ENCODE measurements at regions not wholly inside any gene's neighbourhood (a gene's known extent, or its start where the extent isn't known, plus 50 kb on each side); places are given as distances from the start of the nearest gene placed in this dataset.

DNA sequence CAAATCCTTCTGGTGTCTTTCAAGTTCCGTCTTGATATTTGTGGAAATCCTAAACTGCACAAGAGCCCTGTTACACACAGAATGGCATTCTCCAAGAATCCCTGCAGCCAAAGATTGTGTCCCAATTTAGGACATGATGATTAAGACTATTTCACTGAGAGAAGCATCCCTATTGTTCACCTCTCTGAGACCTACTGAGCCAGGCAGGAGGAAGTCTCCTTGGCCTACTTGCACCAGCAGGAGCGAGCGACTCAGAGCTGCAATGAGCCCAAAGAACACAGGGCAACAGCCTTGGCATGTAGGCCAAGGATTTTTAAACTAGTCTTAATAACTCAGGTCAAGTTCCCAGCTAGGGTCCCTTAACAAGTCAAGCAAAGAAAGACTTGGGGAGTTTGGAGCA is 79.4 kb upstream of the RUNX1 start:
- in situ Hi-C loops (cut with HindIII; ENCODE audit: low sequenced_read_pairs) = no loop called here

DNA sequence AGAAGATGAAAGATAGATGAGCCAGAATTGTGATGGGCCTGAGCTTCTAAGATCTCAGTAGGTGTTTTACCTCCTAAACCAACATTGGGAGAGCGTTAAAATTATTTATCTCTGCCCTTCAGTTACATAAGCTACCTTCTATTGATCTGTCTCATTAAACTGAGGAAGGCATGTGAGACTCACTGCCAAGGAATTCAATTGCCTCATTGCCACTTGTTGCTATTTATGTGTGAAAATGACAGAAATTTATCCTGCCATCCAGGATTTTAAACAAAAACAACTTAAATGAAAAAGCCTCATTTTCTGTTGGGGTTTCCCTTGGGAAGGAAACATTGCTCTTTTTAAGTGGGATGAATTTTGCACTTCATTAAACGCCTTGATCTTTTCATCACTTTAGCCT is 78.7 kb upstream of the RUNX1 start:
- DNase-seq (ENCODE audit: low read depth, low spot score) = no peak
- in situ Hi-C loops (cut with HindIII; ENCODE audit: low sequenced_read_pairs) = no loop called here
- TF ChIP-seq, protein P1, sequence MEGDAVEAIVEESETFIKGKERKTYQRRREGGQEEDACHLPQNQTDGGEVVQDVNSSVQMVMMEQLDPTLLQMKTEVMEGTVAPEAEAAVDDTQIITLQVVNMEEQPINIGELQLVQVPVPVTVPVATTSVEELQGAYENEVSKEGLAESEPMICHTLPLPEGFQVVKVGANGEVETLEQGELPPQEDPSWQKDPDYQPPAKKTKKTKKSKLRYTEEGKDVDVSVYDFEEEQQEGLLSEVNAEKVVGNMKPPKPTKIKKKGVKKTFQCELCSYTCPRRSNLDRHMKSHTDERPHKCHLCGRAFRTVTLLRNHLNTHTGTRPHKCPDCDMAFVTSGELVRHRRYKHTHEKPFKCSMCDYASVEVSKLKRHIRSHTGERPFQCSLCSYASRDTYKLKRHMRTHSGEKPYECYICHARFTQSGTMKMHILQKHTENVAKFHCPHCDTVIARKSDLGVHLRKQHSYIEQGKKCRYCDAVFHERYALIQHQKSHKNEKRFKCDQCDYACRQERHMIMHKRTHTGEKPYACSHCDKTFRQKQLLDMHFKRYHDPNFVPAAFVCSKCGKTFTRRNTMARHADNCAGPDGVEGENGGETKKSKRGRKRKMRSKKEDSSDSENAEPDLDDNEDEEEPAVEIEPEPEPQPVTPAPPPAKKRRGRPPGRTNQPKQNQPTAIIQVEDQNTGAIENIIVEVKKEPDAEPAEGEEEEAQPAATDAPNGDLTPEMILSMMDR (IDR thresholded peaks at IDR 0.05; ENCODE audit: low read depth, low read length) = no peak
- H3K4me3 ChIP-seq (ENCODE audit: low read depth, low read length) = no peak overlapping the region

More for the DNA sequence above, 79.4 kb upstream of the RUNX1 start:
- no peak for DNase-seq (ENCODE audit: low read depth, low spot score)
- H3K4me3 ChIP-seq (ENCODE audit: low read depth, low read length) = no peak overlapping the region
- TF ChIP-seq, protein P1 (IDR thresholded peaks at IDR 0.05; ENCODE audit: low read depth, low read length) = no peak

DNA sequence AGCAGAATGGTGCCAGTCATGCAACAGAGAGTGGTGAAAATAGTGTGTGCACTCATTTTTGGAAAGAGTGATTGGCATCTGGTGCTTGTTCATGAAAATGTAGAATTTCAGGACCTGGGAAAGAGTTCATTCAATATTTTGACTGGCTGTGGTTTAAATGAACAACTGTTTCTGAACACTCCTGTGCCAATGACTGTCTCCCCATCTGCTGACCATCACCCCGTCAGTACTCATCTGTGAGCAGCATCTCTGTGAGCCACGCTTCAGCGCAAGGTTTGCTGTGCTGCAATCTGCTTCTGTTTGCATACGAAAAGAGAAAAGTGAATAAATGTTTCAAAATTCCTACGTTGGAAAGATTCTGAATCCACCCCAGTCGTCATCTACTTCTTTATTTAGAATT is 77.9 kb upstream of the RUNX1 start:
- TF ChIP-seq, protein P1 (IDR thresholded peaks at IDR 0.05; ENCODE audit: low read depth, low read length) = no peak
- DNase-seq (ENCODE audit: low read depth, low spot score) = no peak
- in situ Hi-C loops (cut with HindIII; ENCODE audit: low sequenced_read_pairs) = no loop called here
- no peak overlapping the region for H3K4me3 ChIP-seq (ENCODE audit: low read depth, low read length)

DNA sequence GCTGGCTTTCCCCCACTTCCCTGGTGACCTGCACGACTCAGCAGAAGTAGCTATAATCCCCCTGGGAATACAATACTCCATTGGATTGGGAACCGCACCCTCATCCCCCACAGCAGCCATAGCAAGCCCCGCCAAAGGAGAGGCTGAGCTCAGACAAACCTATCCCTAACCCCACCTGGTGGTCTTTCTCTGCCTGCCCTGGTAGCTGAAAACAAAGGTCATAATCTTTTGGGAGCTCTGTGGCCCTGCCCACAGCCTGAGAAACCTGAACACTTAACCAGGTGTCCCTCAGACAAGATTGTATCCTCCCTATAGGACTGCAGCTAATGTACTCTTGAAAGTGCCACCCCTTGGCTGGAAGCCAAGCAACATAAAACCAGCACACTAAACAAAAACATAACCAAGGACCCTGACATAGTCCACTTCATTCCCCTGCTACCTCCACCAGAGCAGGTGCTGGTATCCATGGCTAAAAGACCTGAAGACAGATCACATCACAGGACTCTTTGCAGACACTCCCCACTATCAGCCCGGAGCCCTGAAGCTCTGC is 71.6 kb upstream of the RUNX1 start:
- no peak overlapping the region for H3K4me3 ChIP-seq (ENCODE audit: low read depth, low read length)
- DNase-seq (ENCODE audit: low read depth, low spot score) = no peak
- TF ChIP-seq, protein P1 (IDR thresholded peaks at IDR 0.05; ENCODE audit: low read depth, low read length) = no peak
- in situ Hi-C loops (cut with HindIII; ENCODE audit: low sequenced_read_pairs) = no loop called here

DNA sequence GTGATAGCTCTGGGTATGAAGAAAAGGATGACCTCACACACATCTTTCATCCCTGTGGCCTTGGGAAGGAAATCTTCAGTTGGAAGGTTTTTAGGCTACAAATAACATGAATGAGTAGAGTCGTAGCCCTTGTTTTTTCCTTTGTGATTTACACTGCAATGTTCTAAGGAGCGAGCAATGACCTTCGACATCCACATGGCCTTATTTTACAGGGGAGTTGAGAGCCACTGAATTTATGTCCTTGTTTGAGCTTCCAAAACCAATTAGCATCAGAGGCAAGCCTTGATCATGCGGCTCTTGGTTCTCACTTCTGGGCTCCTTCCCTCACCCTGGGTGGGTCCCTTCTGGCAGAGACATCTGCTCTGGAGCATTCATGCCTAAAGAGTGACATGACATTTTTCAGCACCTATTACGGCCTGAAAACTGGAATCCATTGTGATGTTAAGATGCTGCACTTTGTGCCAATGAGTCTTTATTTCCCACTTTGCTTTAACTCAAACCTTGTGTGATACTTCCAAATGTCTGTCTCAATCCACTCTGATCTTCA is 70.5 kb upstream of the RUNX1 start:
- DNase-seq (ENCODE audit: low read depth, low spot score) = no peak
- in situ Hi-C loops (cut with HindIII; ENCODE audit: low sequenced_read_pairs) = no loop called here
- no peak overlapping the region for H3K4me3 ChIP-seq (ENCODE audit: low read depth, low read length)
- TF ChIP-seq, protein P1 (IDR thresholded peaks at IDR 0.05; ENCODE audit: low read depth, low read length) = no peak

DNA sequence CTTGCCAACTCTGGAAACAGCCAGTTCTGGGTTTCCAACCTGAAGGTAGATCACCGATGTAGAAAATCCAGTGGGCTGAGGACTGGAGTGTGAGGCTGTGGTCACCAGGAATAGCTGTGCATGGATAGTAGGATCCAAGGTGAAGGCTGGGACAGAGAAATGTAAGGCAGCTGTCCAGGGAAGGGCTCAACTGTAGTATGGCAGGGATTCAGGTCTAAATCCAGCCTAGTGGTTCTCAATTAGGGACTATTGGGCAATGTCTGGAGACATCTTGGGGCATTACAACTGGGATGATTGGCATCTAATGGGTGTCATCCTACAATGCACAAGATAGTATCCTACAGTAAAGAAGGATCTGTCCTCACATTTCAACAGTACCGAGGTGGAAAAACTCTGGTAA is 67.7 kb upstream of the RUNX1 start:
- no peak for DNase-seq (ENCODE audit: low read depth, low spot score)

More for the DNA sequence above, 67.7 kb upstream of the RUNX1 start:
- in situ Hi-C loops (cut with HindIII; ENCODE audit: low sequenced_read_pairs) = no loop called here
- TF ChIP-seq, protein P1 (IDR thresholded peaks at IDR 0.05; ENCODE audit: low read depth, low read length) = no peak
- no peak overlapping the region for H3K4me3 ChIP-seq (ENCODE audit: low read depth, low read length)
